ENCODE measurements at regions not wholly inside any gene's neighbourhood (a gene's known extent, or its start where the extent isn't known, plus 50 kb on each side); places are given as distances from the start of the nearest gene placed in this dataset.

DNA sequence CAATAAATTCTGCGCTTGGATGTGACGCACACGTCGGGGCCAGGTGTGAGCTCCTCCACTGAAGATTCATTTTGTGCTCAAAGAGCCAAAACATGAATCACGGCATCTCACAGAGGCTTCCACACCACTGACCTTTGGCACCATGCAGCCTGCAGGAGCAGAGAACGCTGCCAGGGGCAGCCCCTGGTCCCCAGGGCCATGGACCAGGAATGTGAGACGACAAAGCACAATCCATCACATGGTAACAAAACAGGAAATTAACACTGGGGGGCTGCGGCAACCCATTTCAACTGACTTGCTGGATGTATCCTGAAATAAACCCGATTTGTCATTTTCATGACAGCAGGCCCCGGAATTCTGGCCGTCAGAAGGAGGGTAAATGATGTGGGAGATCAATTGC is 167.5 kb upstream of the IGF1R start:
- TF ChIP-seq, protein P1, sequence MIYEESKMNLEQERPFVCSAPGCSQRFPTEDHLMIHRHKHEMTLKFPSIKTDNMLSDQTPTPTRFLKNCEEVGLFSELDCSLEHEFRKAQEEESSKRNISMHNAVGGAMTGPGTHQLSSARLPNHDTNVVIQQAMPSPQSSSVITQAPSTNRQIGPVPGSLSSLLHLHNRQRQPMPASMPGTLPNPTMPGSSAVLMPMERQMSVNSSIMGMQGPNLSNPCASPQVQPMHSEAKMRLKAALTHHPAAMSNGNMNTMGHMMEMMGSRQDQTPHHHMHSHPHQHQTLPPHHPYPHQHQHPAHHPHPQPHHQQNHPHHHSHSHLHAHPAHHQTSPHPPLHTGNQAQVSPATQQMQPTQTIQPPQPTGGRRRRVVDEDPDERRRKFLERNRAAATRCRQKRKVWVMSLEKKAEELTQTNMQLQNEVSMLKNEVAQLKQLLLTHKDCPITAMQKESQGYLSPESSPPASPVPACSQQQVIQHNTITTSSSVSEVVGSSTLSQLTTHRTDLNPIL (CRISPR knock-in tag; IDR thresholded peaks at IDR 0.05; ENCODE audit: low read depth): no peak
- no peak for TF ChIP-seq ZFP30 (CRISPR knock-in tag; IDR thresholded peaks at IDR 0.05)
- TF ChIP-seq, protein P2, sequence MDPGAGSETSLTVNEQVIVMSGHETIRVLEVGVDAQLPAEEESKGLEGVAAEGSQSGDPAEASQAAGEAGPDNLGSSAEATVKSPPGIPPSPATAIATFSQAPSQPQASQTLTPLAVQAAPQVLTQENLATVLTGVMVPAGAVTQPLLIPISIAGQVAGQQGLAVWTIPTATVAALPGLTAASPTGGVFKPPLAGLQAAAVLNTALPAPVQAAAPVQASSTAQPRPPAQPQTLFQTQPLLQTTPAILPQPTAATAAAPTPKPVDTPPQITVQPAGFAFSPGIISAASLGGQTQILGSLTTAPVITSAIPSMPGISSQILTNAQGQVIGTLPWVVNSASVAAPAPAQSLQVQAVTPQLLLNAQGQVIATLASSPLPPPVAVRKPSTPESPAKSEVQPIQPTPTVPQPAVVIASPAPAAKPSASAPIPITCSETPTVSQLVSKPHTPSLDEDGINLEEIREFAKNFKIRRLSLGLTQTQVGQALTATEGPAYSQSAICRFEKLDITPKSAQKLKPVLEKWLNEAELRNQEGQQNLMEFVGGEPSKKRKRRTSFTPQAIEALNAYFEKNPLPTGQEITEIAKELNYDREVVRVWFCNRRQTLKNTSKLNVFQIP (CRISPR knock-in tag; IDR thresholded peaks at IDR 0.05; ENCODE audit: borderline replicate concordance, low read depth): no peak
